ENCODE measurements at regions not wholly inside any gene's neighbourhood (a gene's known extent, or its start where the extent isn't known, plus 50 kb on each side); places are given as distances from the start of the nearest gene placed in this dataset.
"Not testable (repeated sequence)": the region's sequence is repeated elsewhere in the genome, so short reads cannot be mapped to it uniquely, and the experiment has no call there.

GRCh38 chr5:1651971-1652872, 128.5 kb upstream of the LPCAT1 start:
- in situ Hi-C loops (cut with MboI; ENCODE audit: low sequenced_read_pairs, unreplicated experiment) = no loop called here
- TF ChIP-seq, protein P1, sequence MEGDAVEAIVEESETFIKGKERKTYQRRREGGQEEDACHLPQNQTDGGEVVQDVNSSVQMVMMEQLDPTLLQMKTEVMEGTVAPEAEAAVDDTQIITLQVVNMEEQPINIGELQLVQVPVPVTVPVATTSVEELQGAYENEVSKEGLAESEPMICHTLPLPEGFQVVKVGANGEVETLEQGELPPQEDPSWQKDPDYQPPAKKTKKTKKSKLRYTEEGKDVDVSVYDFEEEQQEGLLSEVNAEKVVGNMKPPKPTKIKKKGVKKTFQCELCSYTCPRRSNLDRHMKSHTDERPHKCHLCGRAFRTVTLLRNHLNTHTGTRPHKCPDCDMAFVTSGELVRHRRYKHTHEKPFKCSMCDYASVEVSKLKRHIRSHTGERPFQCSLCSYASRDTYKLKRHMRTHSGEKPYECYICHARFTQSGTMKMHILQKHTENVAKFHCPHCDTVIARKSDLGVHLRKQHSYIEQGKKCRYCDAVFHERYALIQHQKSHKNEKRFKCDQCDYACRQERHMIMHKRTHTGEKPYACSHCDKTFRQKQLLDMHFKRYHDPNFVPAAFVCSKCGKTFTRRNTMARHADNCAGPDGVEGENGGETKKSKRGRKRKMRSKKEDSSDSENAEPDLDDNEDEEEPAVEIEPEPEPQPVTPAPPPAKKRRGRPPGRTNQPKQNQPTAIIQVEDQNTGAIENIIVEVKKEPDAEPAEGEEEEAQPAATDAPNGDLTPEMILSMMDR (IDR thresholded peaks at IDR 0.05; ENCODE audit: borderline replicate concordance, control extremely low read depth, extremely low read depth, insufficient read depth, missing control alignments) = no peak

GRCh38 chr5:1651250-1651649, 127.5 kb upstream of the LPCAT1 start:
- TF ChIP-seq, protein P1 (IDR thresholded peaks at IDR 0.05; ENCODE audit: borderline replicate concordance, control extremely low read depth, extremely low read depth, insufficient read depth, missing control alignments) = no peak
- no peak for DNase-seq (ENCODE audit: low spot score)
- in situ Hi-C loops (cut with MboI; ENCODE audit: low sequenced_read_pairs, unreplicated experiment) = no loop called here

More at GRCh38 chr5:1651971-1652872, 128.5 kb upstream of the LPCAT1 start:
- no peak for DNase-seq (ENCODE audit: low spot score)

DNA sequence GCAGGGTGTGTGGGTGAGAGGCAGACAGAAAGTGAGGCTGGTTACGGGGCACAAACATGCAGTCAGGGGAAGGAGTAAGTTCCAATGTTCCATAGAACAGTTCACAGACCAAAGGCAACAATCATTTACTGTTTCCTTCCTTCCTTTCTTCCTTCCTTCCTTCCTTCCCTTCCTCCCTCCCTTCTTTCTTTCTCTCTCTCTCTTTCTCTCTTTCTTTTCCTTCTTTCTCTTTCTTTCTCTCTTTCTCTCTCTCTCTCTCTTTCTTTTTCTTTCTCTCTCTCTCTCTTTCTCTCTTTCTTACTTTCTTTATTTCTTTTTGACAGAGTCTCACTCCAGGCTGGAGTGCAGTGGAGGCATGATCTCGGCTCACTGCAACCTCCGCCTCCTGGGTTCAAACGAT, 125.8 kb upstream of the LPCAT1 start:
- no peak for DNase-seq (ENCODE audit: low spot score)
- TF ChIP-seq, protein P1 (IDR thresholded peaks at IDR 0.05; ENCODE audit: borderline replicate concordance, control extremely low read depth, extremely low read depth, insufficient read depth, missing control alignments) = no peak
- in situ Hi-C loops (cut with MboI; ENCODE audit: low sequenced_read_pairs, unreplicated experiment) = loop anchor here (10.0 kb wide), 1 partner anchor 475 kb away; no protein-coding TSS in a partner anchor

- in situ Hi-C loops (cut with MboI; ENCODE audit: low sequenced_read_pairs, unreplicated experiment) = loop anchor here (10.0 kb wide), 1 partner anchor 474 kb away; no protein-coding TSS in a partner anchor
- DNase-seq (ENCODE audit: low spot score) = no peak
- TF ChIP-seq, protein P1 (IDR thresholded peaks at IDR 0.05; ENCODE audit: borderline replicate concordance, control extremely low read depth, extremely low read depth, insufficient read depth, missing control alignments) = no peak
These were observed 125.0 kb upstream of the LPCAT1 start for GRCh38 chr5:1648806-1649205.

- in situ Hi-C loops (cut with MboI; ENCODE audit: low sequenced_read_pairs, unreplicated experiment) = loop anchor here (10.0 kb wide), 1 partner anchor 473 kb away; no protein-coding TSS in a partner anchor
- TF ChIP-seq, protein P1 (IDR thresholded peaks at IDR 0.05; ENCODE audit: borderline replicate concordance, control extremely low read depth, extremely low read depth, insufficient read depth, missing control alignments) = no peak
- no peak for DNase-seq (ENCODE audit: low spot score)
These were observed 123.8 kb upstream of the LPCAT1 start for GRCh38 chr5:1647580-1647979.

DNA sequence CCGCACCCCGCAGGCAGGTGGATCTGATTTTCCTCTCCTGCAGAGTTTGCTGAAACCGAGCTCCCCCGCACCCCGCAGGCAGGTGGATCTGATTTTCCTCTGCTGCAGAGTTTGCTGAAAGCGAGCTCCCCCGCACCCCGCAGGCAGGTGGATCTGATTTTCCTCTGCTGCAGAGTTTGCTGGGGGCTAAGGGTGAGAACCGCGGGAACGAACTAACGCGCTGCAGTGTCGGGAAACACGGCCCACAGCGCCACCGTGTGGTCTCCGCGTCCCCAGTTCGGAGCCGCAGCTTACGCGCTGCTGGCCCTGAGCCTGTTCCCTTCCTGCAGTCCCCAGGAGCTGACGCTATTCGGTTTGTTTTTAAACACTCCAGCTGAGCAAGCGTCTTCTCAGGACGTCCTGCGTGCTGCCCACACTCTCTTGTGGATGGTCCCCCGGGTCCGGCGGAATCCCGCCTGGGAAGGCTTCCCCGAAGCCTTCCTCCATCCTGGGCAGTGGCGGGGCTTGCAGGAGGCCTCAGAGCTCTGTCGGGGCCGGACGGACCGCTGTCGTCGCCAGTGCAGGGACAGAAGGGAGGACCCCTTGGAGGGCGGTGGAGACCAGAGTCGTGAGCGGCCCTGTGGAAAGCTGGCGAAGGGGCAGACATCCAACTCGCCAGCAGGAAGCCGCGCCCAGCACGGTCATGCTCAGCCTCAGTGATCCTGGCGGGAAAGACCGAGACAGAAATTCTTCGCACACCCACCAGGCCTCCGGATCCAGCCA, 121.2 kb upstream of the LPCAT1 start:
- TF ChIP-seq, protein P1 (IDR thresholded peaks at IDR 0.05; ENCODE audit: borderline replicate concordance, control extremely low read depth, extremely low read depth, insufficient read depth, missing control alignments) = peak; percentile 99
- in situ Hi-C loops (cut with MboI; ENCODE audit: low sequenced_read_pairs, unreplicated experiment) = loop anchor here (10.0 kb wide), 1 partner anchor 470 kb away; no protein-coding TSS in a partner anchor
- DNase-seq (ENCODE audit: low spot score) = peak; percentile 92

DNA sequence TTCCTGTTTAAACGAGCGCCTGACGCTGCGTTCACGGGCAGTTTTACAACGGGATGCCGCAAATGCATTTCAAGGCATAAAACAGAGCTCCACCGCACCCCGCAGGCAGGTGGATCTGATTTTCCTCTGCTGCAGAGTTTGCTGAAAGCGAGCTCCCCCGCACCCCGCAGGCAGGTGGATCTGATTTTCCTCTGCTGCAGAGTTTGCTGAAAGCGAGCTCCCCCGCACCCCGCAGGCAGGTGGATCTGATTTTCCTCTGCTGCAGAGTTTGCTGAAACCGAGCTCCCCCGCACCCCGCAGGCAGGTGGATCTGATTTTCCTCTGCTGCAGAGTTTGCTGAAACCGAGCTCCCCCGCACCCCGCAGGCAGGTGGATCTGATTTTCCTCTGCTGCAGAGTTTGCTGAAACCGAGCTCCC, 120.6 kb upstream of the LPCAT1 start:
- in situ Hi-C loops (cut with MboI; ENCODE audit: low sequenced_read_pairs, unreplicated experiment) = loop anchor here (10.0 kb wide), 1 partner anchor 470 kb away; no protein-coding TSS in a partner anchor

More for the DNA sequence above, 120.6 kb upstream of the LPCAT1 start:
- DNase-seq (ENCODE audit: low spot score) = not testable (repeated sequence)
